Caco-2 (cell line): ENCODE measurements at regions not wholly inside any gene's neighbourhood (a gene's known extent, or its start where the extent isn't known, plus 50 kb on each side); places are given as distances from the start of the nearest gene placed in this dataset.

Experiments used
- BruUV-seq: library from RNA; stranded (reverse); fragments of 400-500 nt; replicated peaks from 2 replicates; lab custom pipeline; 2021; lab: Mats Ljungman, UMichigan
- CTCF ChIA-PET: fragments of 300-600 bp; sonication (Branson Sonifier 250); formaldehyde crosslinking; loops from one replicate; lab custom pipeline; 2022; ENCODE audit warnings: antibody characterized with exemption; lab: Charles Lee
- POLR2A ChIA-PET: fragments of 300-600 bp; sonication (Branson Sonifier 250); formaldehyde crosslinking; loops from one replicate; lab custom pipeline; 2022; ENCODE audit warnings: antibody characterized with exemption; lab: Charles Lee
- DNase-seq, 2 experiments: peaks; one replicate each; pipeline versions ENCODE4 v3.0.0 to v3.0.0-alpha.2; 2020 to 2022
- H3K27me3 ChIP-seq: replicated peaks from 2 replicates; pipeline ENCODE4 v1.6.0; 2011; ENCODE audit warnings: low read length; ENCODE audit not compliant: control insufficient read depth, insufficient read depth
- H3K36me3 ChIP-seq: 2 replicates; pipeline ENCODE4 v1.5.1; 2011; ENCODE audit warnings: low read length; ENCODE audit not compliant: control insufficient read depth, insufficient read depth
- H3K4me1 ChIP-seq: fragments of 250-450 bp; sonication (Bioruptor Pico); 2 replicates; pipeline ENCODE4 v1.5.1; 2020; ENCODE audit warnings: mild to moderate bottlenecking
- H3K4me3 ChIP-seq: 2 replicates; pipeline ENCODE4 v1.5.1; 2011; ENCODE audit warnings: low read depth, mild to moderate bottlenecking, control low read depth, low read length
- H3K9me3 ChIP-seq: fragments of 250-450 bp; sonication (Bioruptor Pico); 2 replicates; pipeline ENCODE4 v1.5.1; 2020; ENCODE audit warnings: mild to moderate bottlenecking, moderate library complexity
- H3K27ac Mint-ChIP-seq: one replicate; pipeline ENCODE4 v1.8.0; 2022; ENCODE audit warnings: mixed read lengths; ENCODE audit not compliant: unreplicated experiment
- H3K27me3 Mint-ChIP-seq: one replicate; pipeline ENCODE4 v1.8.0; 2022; ENCODE audit warnings: mixed read lengths; ENCODE audit not compliant: insufficient read depth, unreplicated experiment
- H3K36me3 Mint-ChIP-seq: one replicate; pipeline ENCODE4 v1.8.0; 2022; ENCODE audit warnings: mild to moderate bottlenecking, mixed read lengths; ENCODE audit not compliant: insufficient read depth, unreplicated experiment
- H3K4me1 Mint-ChIP-seq: one replicate; pipeline ENCODE4 v1.8.0; 2022; ENCODE audit warnings: low read depth, mixed read lengths; ENCODE audit not compliant: unreplicated experiment
- H3K4me3 Mint-ChIP-seq: one replicate; pipeline ENCODE4 v1.8.0; 2022; ENCODE audit warnings: mild to moderate bottlenecking, moderate library complexity, mixed read lengths; ENCODE audit not compliant: unreplicated experiment
- H3K9me3 Mint-ChIP-seq: one replicate; pipeline ENCODE4 v1.8.0; 2022; ENCODE audit warnings: mixed read lengths; ENCODE audit not compliant: unreplicated experiment
- CTCF ChIP-seq, 2 experiments: fragments of 200-600 bp in 1 of 2; IDR thresholded peaks; 1 replicate in 1 of 2; 2 replicates in 1 of 2; pipeline versions ENCODE4 v1.5.1 to v1.8.0; 2011 to 2022; ENCODE audit warnings: antibody characterized with exemption in 1 of 2, control low read depth in 1 of 2, inconsistent platforms in 1 of 2, low read depth in 1 of 2, low read length in 1 of 2, mild to moderate bottlenecking in 1 of 2, moderate library complexity in 1 of 2; ENCODE audit not compliant: insufficient read depth in 1 of 2, severe bottlenecking in 1 of 2, unreplicated experiment in 1 of 2
- intact Hi-C: fragments of 100-400 bp; cut with micrococcal nuclease; formaldehyde crosslinking; loops from one replicate; pipeline ENCODE4 v1.10.0; 2022; ENCODE audit not compliant: unreplicated experiment

GRCh38 chr9:78566948-78567675 lies 270.2 kb downstream of the PSAT1 start:
- Mint-ChIP-seq H3K36me3 (no peaks in the 10 kb centered on the region), H3K27me3 (no peaks in the 10 kb centered on the region), H3K4me3 (no peak overlapping the region), H3K4me1 (no peaks in the 10 kb centered on the region), H3K27ac (no peak overlapping the region), H3K9me3 (no peaks in the 10 kb centered on the region)
- no peaks in the 10 kb centered on the region for H3K4me1 ChIP-seq
- intact Hi-C loops: no loop called here
- no peak overlapping the region for H3K4me3 ChIP-seq
- no peak for DNase-seq
- no TSS peak for BruUV-seq
- ChIA-PET POLR2A (no interaction called here), CTCF (no interaction called here)
- H3K36me3 ChIP-seq: no peaks in the 10 kb centered on the region
- TF ChIP-seq CTCF (IDR thresholded peaks at IDR 0.05; ENCODE audit: insufficient read depth in 1 of 2, low read depth in 1 of 2, low read length in 1 of 2, severe bottlenecking in 1 of 2, unreplicated experiment in 1 of 2): no peak
- no peaks in the 10 kb centered on the region for H3K27me3 ChIP-seq
- no peaks in the 10 kb centered on the region for H3K9me3 ChIP-seq

- no peaks in the 10 kb centered on the region for H3K9me3 ChIP-seq
- H3K27me3 ChIP-seq: no peaks in the 10 kb centered on the region
- intact Hi-C loops: no loop called here
- Mint-ChIP-seq H3K4me3 (no peak overlapping the region), H3K4me1 (no peaks in the 10 kb centered on the region), H3K27ac (no peak overlapping the region), H3K27me3 (no peaks in the 10 kb centered on the region), H3K36me3 (no peaks in the 10 kb centered on the region), H3K9me3 (no peaks in the 10 kb centered on the region)
- no peak overlapping the region for H3K4me3 ChIP-seq
- H3K4me1 ChIP-seq: no peaks in the 10 kb centered on the region
- no peak for DNase-seq
- POLR2A ChIA-PET: no interaction called here
- CTCF ChIA-PET: no interaction called here
- no peak for TF ChIP-seq CTCF (IDR thresholded peaks at IDR 0.05; ENCODE audit: insufficient read depth in 1 of 2, low read depth in 1 of 2, low read length in 1 of 2, severe bottlenecking in 1 of 2, unreplicated experiment in 1 of 2)
- no TSS peak for BruUV-seq
- no peaks in the 10 kb centered on the region for H3K36me3 ChIP-seq
Observed at GRCh38 chr9:78567693-78568092, 270.8 kb downstream of the PSAT1 start.

GRCh38 chr9:78568774-78569173 lies 271.8 kb downstream of the PSAT1 start:
- Mint-ChIP-seq H3K36me3 (no peaks in the 10 kb centered on the region), H3K4me3 (no peak overlapping the region), H3K9me3 (no peaks in the 10 kb centered on the region), H3K27ac (no peak overlapping the region), H3K4me1 (no peaks in the 10 kb centered on the region), H3K27me3 (no peaks in the 10 kb centered on the region)
- no TSS peak for BruUV-seq
- ChIA-PET POLR2A (no interaction called here), CTCF (no interaction called here)
- no peak for DNase-seq
- H3K36me3 ChIP-seq: no peaks in the 10 kb centered on the region
- no peaks in the 10 kb centered on the region for H3K4me1 ChIP-seq
- H3K9me3 ChIP-seq: no peaks in the 10 kb centered on the region
- H3K27me3 ChIP-seq: no peaks in the 10 kb centered on the region
- no peak overlapping the region for H3K4me3 ChIP-seq
- intact Hi-C loops: no loop called here
- TF ChIP-seq CTCF (IDR thresholded peaks at IDR 0.05; ENCODE audit: insufficient read depth in 1 of 2, low read depth in 1 of 2, low read length in 1 of 2, severe bottlenecking in 1 of 2, unreplicated experiment in 1 of 2): no peak
